ENCODE measurements at regions not wholly inside any gene's neighbourhood (a gene's known extent, or its start where the extent isn't known, plus 50 kb on each side); places are given as distances from the start of the nearest gene placed in this dataset.

- DNase-seq: no peak
Observed at GRCh38 chr5:54672871-54673270, 155.3 kb downstream of the SNX18 start.

DNA sequence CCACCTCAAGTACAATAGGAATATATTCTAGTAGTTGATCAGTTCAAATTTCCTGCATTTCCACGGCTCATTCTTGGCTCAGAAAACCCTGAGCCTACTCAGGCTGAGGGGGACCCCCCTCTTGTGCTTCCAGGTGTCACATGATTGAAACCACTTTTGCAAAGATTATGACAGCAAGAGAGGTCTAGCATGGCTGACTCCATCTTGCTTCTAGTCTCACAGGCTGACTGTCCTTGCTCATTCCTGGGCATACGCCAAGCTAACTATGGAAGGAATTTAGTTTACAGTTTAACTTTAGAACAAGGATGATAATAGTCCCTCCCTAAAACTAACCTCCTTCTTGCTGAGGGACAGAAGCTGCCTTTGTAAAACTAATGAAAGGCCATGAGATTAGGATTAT lies 154.1 kb downstream of the SNX18 start:
- DNase-seq: no peak

GRCh38 chr5:54671111-54671531 lies 153.6 kb downstream of the SNX18 start:
- no peak for DNase-seq

- DNase-seq: no peak
Observed at GRCh38 chr5:54670281-54670680, 152.7 kb downstream of the SNX18 start.

GRCh38 chr5:54669845-54670244 lies 152.3 kb downstream of the SNX18 start:
- DNase-seq: no peak

GRCh38 chr5:54669285-54669684 lies 151.7 kb downstream of the SNX18 start:
- DNase-seq: no peak

DNA sequence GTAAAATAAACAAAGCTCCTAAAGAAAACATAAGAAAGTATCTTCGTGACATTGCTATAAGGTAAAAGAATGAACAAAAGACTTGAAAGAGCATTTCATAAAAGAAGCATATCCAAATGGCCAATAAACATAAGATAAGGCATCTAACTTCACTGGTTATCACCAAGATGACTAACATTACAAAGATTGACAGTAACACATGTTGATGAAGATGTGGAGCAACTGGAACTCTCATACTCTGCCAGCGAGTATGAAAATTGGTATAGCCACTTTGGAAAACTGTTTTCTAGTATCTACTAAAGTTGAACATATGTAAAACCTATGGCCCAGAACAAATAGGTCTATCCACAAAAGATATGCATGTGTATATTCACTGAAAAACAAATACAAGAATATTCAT lies 150.5 kb downstream of the SNX18 start:
- DNase-seq: no peak

DNA sequence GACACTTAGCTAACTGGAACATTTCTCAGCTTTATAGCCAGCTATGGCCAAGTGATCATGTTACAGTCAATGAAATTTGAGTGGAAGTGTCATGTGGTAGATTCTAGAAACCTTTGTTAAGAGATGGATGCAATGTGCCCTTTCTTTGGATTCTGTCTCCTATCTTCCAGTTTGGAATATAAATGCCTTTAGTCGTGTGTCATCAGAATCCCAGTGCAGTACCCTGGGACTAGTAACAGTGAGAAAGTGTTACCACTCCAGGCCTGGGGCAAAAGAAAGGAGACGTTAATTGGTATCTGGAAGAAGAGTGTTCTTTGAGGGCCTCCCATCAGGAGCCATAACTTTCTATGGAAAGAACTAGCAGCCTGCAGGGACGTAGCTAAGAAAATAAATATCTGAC lies 149.6 kb downstream of the SNX18 start:
- no peak for DNase-seq

DNA sequence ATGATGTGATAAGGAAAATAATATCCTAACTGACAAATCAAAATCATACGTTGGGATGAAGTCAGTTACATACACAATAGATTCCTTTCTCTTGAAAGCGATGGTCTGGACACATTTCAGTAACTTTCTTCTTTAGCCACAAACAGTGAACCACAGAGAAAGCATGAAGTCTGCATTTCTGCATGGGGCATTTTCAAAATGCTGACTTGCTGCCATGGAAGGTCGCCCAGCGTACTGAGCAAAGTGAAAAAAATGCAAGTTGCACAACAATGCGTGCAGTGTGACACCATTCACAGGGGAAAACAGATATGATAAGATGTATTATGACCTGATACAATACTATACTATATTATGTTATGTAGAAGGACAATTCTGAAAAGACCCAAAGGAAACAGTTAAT lies 146.3 kb downstream of the SNX18 start:
- DNase-seq: no peak

DNA sequence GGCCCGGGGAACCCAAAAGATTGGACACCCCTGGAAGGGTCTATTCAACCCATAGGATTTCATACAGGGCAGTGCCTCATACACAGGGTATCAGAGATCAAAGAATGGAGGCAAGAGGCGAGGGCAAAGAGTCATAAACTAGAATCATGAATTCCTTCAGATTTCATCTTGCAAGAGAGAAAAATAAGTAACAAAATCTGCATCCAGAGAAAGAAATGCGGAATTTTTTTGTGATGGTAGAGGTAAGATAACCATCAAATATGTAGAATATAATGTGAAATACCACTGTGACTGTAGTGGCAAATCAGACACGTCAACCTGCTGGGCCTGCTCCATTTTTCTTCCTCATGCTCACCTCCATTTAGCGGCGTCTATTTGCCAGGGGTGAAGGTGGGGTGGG lies 143.6 kb downstream of the SNX18 start:
- DNase-seq: no peak

DNA sequence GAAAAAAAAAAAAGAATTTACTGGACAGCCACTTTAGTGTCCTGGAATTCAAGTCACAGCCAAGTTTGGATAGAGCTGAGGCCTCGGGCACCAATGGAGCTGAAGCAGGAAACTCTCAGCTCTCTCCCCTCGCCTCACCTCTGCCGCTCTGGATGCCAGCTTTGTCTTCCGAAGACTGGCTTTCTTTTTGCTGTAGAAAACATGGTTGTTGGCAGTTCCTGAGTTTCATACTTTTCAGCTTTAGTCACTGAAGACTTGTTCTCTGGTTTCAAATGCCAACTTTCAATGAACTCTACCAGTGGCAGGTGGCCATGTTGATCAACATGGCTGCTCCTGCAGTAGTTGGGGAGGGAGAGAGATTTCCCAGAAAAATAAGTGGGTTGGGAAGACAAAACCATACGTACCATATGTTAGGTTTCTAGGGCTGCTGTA lies 142.2 kb downstream of the SNX18 start:
- DNase-seq: no peak

GRCh38 chr5:54658010-54658409 lies 140.5 kb downstream of the SNX18 start:
- no peak for DNase-seq

- no peak for DNase-seq
Observed at GRCh38 chr5:54656261-54656728, 138.7 kb downstream of the SNX18 start.

DNA sequence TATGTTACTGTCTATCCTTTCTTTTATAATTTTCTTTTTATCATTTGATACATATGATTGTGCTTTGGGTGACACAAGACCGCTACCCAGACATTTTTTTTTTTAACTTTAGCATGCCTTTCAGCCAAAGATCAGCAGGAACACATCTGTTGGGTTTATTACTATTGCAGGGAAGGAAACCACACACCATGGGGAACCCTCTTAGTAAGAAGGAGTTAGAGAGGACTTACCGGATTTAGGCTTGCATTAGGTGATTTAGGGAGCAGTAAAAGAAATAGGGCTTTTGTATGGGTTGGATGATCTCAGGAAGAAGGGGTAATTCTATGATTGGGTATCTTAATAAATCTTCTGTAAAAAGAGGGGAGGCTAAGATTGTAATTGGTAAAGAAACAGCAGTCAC lies 138.2 kb downstream of the SNX18 start:
- no peak for DNase-seq

GRCh38 chr5:54655266-54655665 lies 137.7 kb downstream of the SNX18 start:
- no peak for DNase-seq

- no peak for DNase-seq
Observed at GRCh38 chr5:54653956-54654614, 136.5 kb downstream of the SNX18 start.

- no peak for DNase-seq
Observed at GRCh38 chr5:54651482-54652076, 134.0 kb downstream of the SNX18 start.

- DNase-seq: no peak
Observed at GRCh38 chr5:54649041-54649504, 131.5 kb downstream of the SNX18 start.

DNA sequence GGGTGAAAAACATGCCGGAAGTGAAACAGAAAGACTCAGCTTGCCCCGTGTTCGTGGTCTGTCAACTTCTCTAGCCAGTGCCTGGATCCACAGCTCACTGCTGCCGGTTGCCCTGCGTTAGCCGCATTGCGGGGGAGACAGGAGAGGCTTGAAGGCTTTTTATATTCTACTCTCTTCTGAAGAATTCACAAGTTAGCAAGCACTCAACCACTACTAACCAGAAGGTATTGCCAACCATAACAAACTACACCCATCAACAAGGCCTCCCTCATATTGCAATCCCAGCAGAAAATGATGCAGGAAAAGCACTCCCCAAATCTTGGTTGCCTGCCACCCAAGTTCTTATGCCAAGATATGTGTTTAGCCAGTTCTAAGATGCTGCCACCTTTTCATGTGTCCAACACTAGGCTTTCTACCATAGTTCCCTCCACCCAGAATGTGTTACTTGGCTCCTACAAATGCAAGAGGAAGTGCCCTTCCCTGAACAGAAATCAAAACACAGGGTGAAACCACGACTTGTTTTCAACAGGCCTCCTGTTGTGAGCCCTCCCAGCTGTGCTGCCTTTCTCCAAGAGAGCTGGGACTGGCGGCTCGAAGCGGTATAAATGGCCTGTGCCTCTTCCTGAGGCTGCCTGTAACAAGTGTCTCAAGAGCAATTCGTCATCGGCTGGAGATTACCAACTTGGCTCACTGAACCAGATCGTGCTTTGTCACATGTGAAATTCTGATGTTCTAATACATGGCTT lies 129.0 kb downstream of the SNX18 start:
- peak; percentile 57 for DNase-seq

DNA sequence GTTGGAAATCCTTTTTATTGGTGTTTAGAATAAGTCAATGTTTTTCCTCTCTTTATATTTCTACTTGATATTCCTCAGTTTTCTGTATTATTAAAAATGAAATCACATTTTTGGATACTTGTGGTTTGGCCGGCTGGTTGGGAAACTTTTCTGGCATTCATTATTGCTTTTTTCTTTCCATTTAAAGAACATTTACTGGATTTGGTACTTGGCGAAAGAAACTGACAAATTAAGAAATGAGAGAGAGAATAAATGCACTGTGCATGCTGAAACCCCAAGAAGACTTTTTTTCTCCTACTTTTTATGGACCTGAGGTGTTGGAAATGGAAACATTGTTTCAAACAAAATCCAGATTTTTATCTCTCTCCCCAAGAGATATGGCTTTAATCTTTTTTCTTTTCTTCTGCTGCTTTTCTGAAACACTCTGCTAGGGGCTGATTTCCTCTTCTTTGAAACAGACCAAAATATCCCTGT lies 128.4 kb downstream of the SNX18 start:
- peak; percentile 57 for DNase-seq

- no peak for DNase-seq
Observed at GRCh38 chr5:54644226-54644625, 126.7 kb downstream of the SNX18 start.

DNA sequence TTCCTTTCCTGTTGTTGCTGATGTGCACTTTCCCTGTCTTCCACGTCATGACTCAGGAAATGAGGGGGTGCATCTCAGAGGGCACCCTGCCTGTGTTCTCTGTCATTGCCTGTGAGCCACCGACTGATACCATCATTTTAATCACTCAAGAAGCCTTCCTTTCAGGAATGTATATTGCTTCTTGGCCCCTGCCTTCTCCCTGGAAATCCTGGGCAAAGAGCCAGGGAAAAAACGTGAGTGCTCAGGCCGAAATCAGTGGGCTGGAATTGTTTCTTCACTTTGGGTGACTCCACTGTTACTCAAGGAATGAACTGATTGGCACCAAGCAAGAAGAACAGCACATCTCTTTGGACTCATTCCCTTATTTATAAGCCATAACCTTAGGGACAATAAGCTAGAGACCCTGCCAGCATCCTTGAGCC lies 126.1 kb downstream of the SNX18 start:
- peak; percentile 51 for DNase-seq

GRCh38 chr5:54639621-54640020 lies 122.1 kb downstream of the SNX18 start:
- DNase-seq: no peak

DNA sequence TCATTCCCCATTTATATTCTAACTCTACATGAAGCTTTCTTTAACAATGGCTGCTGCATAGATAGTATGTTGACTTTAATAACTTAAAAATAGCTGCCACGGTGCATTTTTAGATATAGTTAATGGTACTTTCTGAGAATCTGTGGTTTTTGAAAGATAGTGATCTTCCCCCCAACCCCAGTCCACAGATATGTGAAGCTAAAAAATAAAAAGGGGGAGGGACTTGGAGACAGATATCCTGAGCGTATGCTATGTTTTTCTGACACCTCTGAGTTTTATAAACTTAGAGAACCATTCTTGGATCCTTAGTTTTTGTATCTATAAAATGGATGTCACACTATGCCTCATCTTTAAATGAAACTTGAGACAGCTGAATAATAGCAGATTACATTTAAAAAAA lies 120.5 kb downstream of the SNX18 start:
- DNase-seq: no peak

Data from hindlimb muscle (tissue), 1 donor.